ENCODE measurements at regions not wholly inside any gene's neighbourhood (a gene's known extent, or its start where the extent isn't known, plus 50 kb on each side); places are given as distances from the start of the nearest gene placed in this dataset.

GRCh38 chr21:27502801-27503200 lies 535.9 kb upstream of the ADAMTS5 start:
- DNase-seq = no peak
- H3K27me3 ChIP-seq = no peaks in the 10 kb centered on the region
- H3K36me3 ChIP-seq = no peaks in the 10 kb centered on the region
- WGBS, 2 donors = 78 to 89% methylated on average over 3 of the region's 3 CpGs
- H3K4me3 ChIP-seq = no peak overlapping the region
- no peaks in the 10 kb centered on the region for H3K9me3 ChIP-seq
- H3K27ac ChIP-seq = no peak overlapping the region
- TF ChIP-seq EP300 (IDR thresholded peaks at IDR 0.05) (no peak), POLR2AphosphoS5 (IDR thresholded peaks at IDR 0.05) (no peak), POLR2A (IDR thresholded peaks at IDR 0.05) (no peak)
- TF ChIP-seq, protein P1, sequence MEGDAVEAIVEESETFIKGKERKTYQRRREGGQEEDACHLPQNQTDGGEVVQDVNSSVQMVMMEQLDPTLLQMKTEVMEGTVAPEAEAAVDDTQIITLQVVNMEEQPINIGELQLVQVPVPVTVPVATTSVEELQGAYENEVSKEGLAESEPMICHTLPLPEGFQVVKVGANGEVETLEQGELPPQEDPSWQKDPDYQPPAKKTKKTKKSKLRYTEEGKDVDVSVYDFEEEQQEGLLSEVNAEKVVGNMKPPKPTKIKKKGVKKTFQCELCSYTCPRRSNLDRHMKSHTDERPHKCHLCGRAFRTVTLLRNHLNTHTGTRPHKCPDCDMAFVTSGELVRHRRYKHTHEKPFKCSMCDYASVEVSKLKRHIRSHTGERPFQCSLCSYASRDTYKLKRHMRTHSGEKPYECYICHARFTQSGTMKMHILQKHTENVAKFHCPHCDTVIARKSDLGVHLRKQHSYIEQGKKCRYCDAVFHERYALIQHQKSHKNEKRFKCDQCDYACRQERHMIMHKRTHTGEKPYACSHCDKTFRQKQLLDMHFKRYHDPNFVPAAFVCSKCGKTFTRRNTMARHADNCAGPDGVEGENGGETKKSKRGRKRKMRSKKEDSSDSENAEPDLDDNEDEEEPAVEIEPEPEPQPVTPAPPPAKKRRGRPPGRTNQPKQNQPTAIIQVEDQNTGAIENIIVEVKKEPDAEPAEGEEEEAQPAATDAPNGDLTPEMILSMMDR (IDR thresholded peaks at IDR 0.05) = no peak
- no peak for ATAC-seq (ENCODE audit: low FRiP score in 2 of 2)
- H3K4me1 ChIP-seq = no peaks in the 10 kb centered on the region

DNA sequence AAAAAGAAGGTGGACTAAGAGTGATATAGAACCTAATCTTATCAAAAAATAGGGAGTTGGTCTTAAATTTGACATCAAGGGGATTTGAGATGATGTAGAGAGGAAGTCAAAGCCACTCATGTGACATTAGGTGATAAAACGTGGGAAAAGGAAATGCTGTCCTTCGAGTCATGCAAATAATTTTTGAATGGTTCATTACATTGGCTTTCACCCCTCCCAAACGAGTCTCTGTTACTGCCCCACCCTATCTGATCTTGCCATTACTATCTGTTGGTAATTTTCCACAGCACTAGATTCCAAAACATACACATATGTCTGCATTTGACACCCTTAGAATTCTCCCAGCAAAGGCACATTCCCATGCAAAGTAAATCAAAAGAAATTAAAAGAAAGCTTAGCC lies 531.1 kb upstream of the ADAMTS5 start:
- Histone ChIP-seq H3K9me3 (no peaks in the 10 kb centered on the region), H3K27ac (no peak overlapping the region), H3K27me3 (no peaks in the 10 kb centered on the region), H3K4me3 (no peak overlapping the region), H3K36me3 (no peaks in the 10 kb centered on the region), H3K4me1 (no peaks in the 10 kb centered on the region)
- DNase-seq (no peak), ATAC-seq (ENCODE audit: low FRiP score in 2 of 2) (no peak)
- WGBS, 2 donors = 22 to 24% methylated on average over 3 of the region's 3 CpGs
- TF ChIP-seq EP300 (IDR thresholded peaks at IDR 0.05) (no peak), POLR2AphosphoS5 (IDR thresholded peaks at IDR 0.05) (no peak), POLR2A (IDR thresholded peaks at IDR 0.05) (no peak)
- TF ChIP-seq, protein P1 (IDR thresholded peaks at IDR 0.05) = no peak

DNA sequence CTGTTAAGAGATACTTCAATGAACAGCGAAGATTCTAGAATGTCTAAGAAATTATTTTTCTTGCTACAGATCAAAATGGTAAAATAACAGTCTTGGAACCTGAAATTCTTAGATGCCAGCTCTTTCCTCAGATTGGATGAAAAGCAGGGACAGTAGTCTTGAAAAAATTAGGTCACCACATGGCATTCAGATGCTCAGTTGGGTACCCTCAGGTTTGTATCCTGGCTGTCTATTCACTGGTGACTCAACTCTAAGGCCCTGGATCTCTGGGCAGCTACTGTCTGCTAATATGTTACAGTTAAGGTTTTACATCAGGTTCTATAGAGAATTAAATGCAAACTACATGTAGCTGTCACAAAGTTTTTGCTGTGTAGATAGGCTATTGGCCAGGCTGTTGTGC lies 528.9 kb upstream of the ADAMTS5 start:
- 92 to 100% methylated on average over 1 of the region's 1 CpG for WGBS, 2 donors
- H3K27me3 ChIP-seq = no peaks in the 10 kb centered on the region
- no peaks in the 10 kb centered on the region for H3K4me1 ChIP-seq

DNA sequence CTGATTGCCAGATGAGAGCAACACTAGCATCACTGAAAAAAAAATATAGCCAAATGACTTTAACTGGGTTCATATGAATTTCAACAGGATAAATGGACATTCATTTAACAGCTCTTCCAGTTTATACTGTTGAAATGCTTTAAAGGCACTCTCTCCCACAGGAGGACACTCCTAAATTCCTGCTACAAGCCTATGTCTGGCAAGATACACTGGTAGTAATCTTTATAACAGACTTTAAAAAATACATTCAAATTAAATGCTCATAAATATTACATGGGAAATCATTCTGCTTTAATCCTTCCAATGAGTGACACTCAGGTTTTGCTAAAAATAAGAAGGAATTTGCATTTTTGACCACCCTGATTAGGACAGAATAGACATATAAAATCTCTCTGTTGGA lies 526.7 kb upstream of the ADAMTS5 start:
- no peak for TF ChIP-seq EP300 (IDR thresholded peaks at IDR 0.05)
- TF ChIP-seq, protein P1 (IDR thresholded peaks at IDR 0.05) = no peak
- TF ChIP-seq POLR2AphosphoS5 (IDR thresholded peaks at IDR 0.05) = no peak
- no peak for TF ChIP-seq POLR2A (IDR thresholded peaks at IDR 0.05)
- no peak for DNase-seq
- no peak for ATAC-seq (ENCODE audit: low FRiP score in 2 of 2)
- Histone ChIP-seq H3K4me1 (no peaks in the 10 kb centered on the region), H3K27me3 (no peaks in the 10 kb centered on the region), H3K36me3 (no peaks in the 10 kb centered on the region), H3K27ac (no peak overlapping the region), H3K9me3 (no peaks in the 10 kb centered on the region), H3K4me3 (no peak overlapping the region)

More for the DNA sequence above, 528.9 kb upstream of the ADAMTS5 start:
- TF ChIP-seq EP300 (IDR thresholded peaks at IDR 0.05) = no peak
- TF ChIP-seq POLR2A (IDR thresholded peaks at IDR 0.05) = no peak
- TF ChIP-seq, protein P1 (IDR thresholded peaks at IDR 0.05) = no peak
- TF ChIP-seq POLR2AphosphoS5 (IDR thresholded peaks at IDR 0.05) = no peak
- H3K36me3 ChIP-seq = no peaks in the 10 kb centered on the region
- no peak overlapping the region for H3K4me3 ChIP-seq
- ATAC-seq (ENCODE audit: low FRiP score in 2 of 2) (no peak), DNase-seq (no peak)
- no peak overlapping the region for H3K27ac ChIP-seq
- no peaks in the 10 kb centered on the region for H3K9me3 ChIP-seq

DNA sequence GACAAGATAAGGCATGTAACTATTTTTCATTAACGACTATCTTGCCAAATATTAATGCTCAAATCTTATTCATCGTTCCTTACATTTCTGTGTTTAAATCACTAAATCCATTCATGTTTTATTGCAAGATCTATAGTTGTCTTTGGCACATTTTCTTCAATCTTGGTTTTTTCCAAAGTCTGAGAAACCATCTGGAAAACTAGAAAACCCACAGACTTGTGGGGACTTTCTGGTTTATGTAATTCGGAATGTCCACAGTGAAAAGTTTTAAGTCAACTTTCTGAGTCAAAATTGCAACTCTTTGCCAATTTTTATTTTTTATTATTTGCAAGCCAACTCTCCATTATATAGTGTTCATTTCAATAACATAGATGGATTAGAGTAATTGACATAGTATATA lies 520.8 kb upstream of the ADAMTS5 start:
- no peaks in the 10 kb centered on the region for H3K9me3 ChIP-seq
- TF ChIP-seq, protein P1 (IDR thresholded peaks at IDR 0.05) = no peak
- TF ChIP-seq POLR2AphosphoS5 (IDR thresholded peaks at IDR 0.05) = no peak
- TF ChIP-seq POLR2A (IDR thresholded peaks at IDR 0.05) = no peak
- TF ChIP-seq EP300 (IDR thresholded peaks at IDR 0.05) = no peak
- H3K4me1 ChIP-seq = no peaks in the 10 kb centered on the region
- no peaks in the 10 kb centered on the region for H3K36me3 ChIP-seq
- no peak overlapping the region for H3K27ac ChIP-seq
- no peak for ATAC-seq (ENCODE audit: low FRiP score in 2 of 2)
- DNase-seq = no peak
- 85 to 88% methylated on average over 3 of the region's 3 CpGs for WGBS, 2 donors
- no peak overlapping the region for H3K4me3 ChIP-seq
- no peaks in the 10 kb centered on the region for H3K27me3 ChIP-seq
